ENCODE measurements at regions not wholly inside any gene's neighbourhood (a gene's known extent, or its start where the extent isn't known, plus 50 kb on each side); places are given as distances from the start of the nearest gene placed in this dataset.

GRCh38 chr13:91238036-91238435 is 109.5 kb upstream of the MIR17HG start:
- no peak for TF ChIP-seq ZNF776 (tag by site-specific recombination; IDR thresholded peaks at IDR 0.05; ENCODE audit: borderline replicate concordance)
- TF ChIP-seq YY1 (tag by site-specific recombination; IDR thresholded peaks at IDR 0.05), result no peak
- no peak for TF ChIP-seq ZNF23 (tag by site-specific recombination; IDR thresholded peaks at IDR 0.05; ENCODE audit: borderline replicate concordance)
- TF ChIP-seq, protein P1, sequence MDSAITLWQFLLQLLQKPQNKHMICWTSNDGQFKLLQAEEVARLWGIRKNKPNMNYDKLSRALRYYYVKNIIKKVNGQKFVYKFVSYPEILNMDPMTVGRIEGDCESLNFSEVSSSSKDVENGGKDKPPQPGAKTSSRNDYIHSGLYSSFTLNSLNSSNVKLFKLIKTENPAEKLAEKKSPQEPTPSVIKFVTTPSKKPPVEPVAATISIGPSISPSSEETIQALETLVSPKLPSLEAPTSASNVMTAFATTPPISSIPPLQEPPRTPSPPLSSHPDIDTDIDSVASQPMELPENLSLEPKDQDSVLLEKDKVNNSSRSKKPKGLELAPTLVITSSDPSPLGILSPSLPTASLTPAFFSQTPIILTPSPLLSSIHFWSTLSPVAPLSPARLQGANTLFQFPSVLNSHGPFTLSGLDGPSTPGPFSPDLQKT (IDR thresholded peaks at IDR 0.05; ENCODE audit: borderline replicate concordance, low read depth, low read length), result no peak
- no peak for TF ChIP-seq ZNF521 (tag by site-specific recombination; IDR thresholded peaks at IDR 0.05)
- TF ChIP-seq GLI2 (tag by site-specific recombination; IDR thresholded peaks at IDR 0.05; ENCODE audit: borderline replicate concordance, low read depth), result no peak
- TF ChIP-seq, protein P2, sequence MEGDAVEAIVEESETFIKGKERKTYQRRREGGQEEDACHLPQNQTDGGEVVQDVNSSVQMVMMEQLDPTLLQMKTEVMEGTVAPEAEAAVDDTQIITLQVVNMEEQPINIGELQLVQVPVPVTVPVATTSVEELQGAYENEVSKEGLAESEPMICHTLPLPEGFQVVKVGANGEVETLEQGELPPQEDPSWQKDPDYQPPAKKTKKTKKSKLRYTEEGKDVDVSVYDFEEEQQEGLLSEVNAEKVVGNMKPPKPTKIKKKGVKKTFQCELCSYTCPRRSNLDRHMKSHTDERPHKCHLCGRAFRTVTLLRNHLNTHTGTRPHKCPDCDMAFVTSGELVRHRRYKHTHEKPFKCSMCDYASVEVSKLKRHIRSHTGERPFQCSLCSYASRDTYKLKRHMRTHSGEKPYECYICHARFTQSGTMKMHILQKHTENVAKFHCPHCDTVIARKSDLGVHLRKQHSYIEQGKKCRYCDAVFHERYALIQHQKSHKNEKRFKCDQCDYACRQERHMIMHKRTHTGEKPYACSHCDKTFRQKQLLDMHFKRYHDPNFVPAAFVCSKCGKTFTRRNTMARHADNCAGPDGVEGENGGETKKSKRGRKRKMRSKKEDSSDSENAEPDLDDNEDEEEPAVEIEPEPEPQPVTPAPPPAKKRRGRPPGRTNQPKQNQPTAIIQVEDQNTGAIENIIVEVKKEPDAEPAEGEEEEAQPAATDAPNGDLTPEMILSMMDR (tag by site-specific recombination; IDR thresholded peaks at IDR 0.05), result no peak

Data from HEK293 (cell line).